Vagina (tissue), 2 donors: ENCODE measurements at regions not wholly inside any gene's neighbourhood (a gene's known extent, or its start where the extent isn't known, plus 50 kb on each side); places are given as distances from the start of the nearest gene placed in this dataset.

Experiments
- POLR2AphosphoS5 ChIP-seq, 2 donors: sonication (generic); formaldehyde crosslinking; IDR thresholded peaks; one replicate each; pipeline ENCODE4 v1.9.0; 2017; ENCODE audit warnings: antibody characterized with exemption in 2 of 2, mild to moderate bottlenecking in 2 of 2, low read depth in 1 of 2; ENCODE audit not compliant: insufficient read depth in 1 of 2
- TF ChIP-seq, protein P1 (sequence below), 3 experiments: fragments of 450-650 bp in 2 of 3; fragments of 200-600 bp in 1 of 3; sonication (generic) in 1 of 3; IDR thresholded peaks; one replicate each; pipeline ENCODE4 v1.5.1; 2017 to 2019; ENCODE audit warnings: antibody characterized with exemption in 3 of 3, mild to moderate bottlenecking in 2 of 3, moderate library complexity in 2 of 3

DNA sequence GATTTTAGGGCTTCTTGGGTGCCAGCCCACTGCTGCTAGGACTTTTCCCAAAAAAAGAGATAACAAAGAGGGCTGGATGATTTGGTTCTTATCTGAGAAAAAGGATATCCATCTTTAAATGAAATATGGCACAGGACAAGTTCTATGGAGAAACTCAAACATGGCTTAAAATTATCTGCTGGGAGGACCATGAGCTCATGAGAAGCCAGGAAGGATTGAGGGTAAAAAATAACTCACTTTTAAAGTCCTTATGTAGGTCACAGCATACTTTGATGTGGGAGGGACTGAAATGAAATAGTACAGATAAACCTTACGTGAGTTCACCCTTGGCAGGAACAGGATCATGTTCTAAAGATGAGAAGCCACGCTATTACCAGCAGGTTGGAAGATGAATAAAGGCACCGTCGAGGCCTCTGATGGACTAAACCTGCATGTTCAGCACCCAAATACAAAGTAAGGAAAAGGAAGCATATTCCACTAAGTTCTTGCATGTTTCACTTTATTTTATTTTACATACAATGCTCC is 369.2 kb upstream of the KLF6 start:
- no peak for TF ChIP-seq POLR2AphosphoS5 (IDR thresholded peaks at IDR 0.05; ENCODE audit: insufficient read depth in 1 of 2, low read depth in 1 of 2)
- TF ChIP-seq, protein P1, sequence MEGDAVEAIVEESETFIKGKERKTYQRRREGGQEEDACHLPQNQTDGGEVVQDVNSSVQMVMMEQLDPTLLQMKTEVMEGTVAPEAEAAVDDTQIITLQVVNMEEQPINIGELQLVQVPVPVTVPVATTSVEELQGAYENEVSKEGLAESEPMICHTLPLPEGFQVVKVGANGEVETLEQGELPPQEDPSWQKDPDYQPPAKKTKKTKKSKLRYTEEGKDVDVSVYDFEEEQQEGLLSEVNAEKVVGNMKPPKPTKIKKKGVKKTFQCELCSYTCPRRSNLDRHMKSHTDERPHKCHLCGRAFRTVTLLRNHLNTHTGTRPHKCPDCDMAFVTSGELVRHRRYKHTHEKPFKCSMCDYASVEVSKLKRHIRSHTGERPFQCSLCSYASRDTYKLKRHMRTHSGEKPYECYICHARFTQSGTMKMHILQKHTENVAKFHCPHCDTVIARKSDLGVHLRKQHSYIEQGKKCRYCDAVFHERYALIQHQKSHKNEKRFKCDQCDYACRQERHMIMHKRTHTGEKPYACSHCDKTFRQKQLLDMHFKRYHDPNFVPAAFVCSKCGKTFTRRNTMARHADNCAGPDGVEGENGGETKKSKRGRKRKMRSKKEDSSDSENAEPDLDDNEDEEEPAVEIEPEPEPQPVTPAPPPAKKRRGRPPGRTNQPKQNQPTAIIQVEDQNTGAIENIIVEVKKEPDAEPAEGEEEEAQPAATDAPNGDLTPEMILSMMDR (IDR thresholded peaks at IDR 0.05): no peak
